ENCODE measurements at regions not wholly inside any gene's neighbourhood (a gene's known extent, or its start where the extent isn't known, plus 50 kb on each side); places are given as distances from the start of the nearest gene placed in this dataset.

DNA sequence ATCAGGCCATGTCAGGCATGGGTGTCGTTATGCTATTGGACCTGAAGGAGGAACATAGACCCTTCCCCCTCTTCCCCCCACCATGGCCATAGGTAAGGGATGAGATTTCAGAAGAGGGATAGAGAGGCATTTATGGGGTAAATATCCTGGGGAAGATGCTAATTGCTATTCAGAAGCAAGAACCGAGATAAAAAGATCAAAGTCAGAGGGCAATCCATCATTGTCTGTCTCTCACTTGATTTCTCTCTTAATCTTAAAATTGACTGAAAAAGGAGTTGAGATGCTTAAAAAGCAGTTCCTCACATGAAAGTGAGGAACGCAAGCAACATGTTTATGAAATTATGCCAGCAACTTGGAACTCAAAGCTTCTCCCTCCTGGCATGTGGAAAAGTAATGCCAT, 212.0 kb downstream of the RPAP3 start:
- TF ChIP-seq POLR2AphosphoS5 (IDR thresholded peaks at IDR 0.05; ENCODE audit: low read depth, low read length) (no peak), NFIC (IDR thresholded peaks at IDR 0.05; ENCODE audit: borderline replicate concordance) (no peak), SIN3A (IDR thresholded peaks at IDR 0.05; ENCODE audit: borderline replicate concordance, low read depth, low read length) (no peak), SMC3 (IDR thresholded peaks at IDR 0.05; ENCODE audit: low read depth, low read length) (no peak)

Data from SK-N-SH (cell line).